NOMO-1 treated with dmso at 0.1 percent for 144 hours (cell line): ENCODE measurements at regions not wholly inside any gene's neighbourhood (a gene's known extent, or its start where the extent isn't known, plus 50 kb on each side); places are given as distances from the start of the nearest gene placed in this dataset.

Experiments used
- DNase-seq: peaks from one replicate; lab custom pipeline; 2025; ENCODE audit not compliant: unreplicated experiment; lab: John Stamatoyannopoulos, UW

GRCh38 chr1:181383695-181384094 lies 99.6 kb upstream of the CACNA1E start:
- no peak for DNase-seq

- DNase-seq: no peak
Observed at GRCh38 chr1:181386340-181386739, 97.0 kb upstream of the CACNA1E start.

DNA sequence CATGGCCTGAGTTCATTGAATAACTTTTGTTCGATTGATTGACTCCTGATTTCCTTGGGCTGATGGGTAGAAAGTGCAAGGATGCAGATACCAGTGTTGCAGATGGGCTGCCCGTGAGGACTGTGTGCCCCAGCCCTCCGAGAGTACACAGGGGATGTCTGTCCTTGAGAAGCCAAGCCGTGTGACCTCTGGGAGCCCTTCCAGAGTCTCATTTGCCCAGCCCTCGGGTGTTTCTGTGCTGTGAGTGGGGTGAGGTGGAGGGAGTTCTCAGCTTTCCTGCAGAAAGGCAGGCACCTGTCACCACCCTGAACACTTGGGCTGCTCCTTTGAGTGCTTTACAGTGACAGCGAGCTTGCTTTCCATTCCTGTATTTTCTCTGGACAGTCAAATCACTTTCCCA lies 96.4 kb upstream of the CACNA1E start:
- DNase-seq: no peak

GRCh38 chr1:181387702-181388101 lies 95.6 kb upstream of the CACNA1E start:
- DNase-seq: no peak

- DNase-seq: no peak
Observed at GRCh38 chr1:181390410-181391077, 92.8 kb upstream of the CACNA1E start.

- DNase-seq: no peak
Observed at GRCh38 chr1:181391301-181391900, 91.9 kb upstream of the CACNA1E start.

GRCh38 chr1:181392133-181392532 lies 91.2 kb upstream of the CACNA1E start:
- no peak for DNase-seq

DNA sequence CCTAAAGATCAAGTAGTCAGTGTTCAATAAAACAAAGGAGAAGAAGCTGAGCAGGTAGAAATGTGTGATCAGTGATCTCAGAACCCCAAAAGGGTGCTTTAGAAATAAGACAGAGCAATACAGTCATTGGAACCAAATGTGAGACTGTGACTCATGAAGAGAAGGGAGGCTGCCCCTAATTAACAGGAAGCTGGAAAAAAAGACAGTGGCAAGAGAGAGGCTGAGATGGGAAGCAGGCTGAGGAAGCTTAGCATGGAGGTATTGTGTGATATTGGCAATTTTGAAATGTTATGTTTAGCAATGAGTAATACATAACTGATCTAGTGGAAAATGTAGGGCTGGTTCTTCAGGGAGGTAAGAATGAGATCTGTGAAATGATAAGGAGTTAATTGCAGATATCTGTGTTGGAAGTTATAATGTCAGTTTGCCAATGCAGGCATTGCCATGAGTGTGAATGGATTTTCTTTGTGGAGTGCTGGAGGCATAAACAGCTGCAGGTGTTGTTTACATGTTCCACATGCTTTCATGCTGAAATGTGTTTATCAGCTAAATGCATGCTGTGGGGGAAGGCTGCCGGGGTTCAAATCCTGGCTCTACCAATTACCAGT lies 90.6 kb upstream of the CACNA1E start:
- DNase-seq: no peak

GRCh38 chr1:181394766-181395165 lies 88.6 kb upstream of the CACNA1E start:
- no peak for DNase-seq

DNA sequence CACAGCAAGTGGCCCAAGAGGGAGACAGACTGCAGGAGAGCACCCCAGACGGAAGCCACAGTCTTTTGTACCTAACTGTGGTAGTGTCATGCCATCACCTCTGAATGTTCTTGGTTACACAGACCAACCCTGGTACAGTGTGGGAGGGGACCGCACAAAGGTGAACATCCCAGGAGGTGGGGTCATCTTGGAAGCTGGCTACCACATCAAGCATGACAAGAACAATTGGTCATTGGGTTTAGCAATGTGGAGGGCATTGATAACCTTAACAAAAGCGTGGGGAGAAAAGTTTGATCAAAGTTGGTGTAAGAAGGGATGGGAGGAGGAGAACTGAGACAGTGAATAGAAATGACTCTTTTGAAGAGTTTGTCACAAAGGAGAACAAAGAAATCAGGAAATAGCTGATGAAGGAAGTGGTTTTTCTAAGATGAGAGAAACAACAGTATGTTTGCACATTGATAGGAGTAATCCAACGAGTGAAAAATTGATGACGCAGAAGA lies 87.1 kb upstream of the CACNA1E start:
- no peak for DNase-seq

- DNase-seq: no peak
Observed at GRCh38 chr1:181396811-181397210, 86.5 kb upstream of the CACNA1E start.

DNA sequence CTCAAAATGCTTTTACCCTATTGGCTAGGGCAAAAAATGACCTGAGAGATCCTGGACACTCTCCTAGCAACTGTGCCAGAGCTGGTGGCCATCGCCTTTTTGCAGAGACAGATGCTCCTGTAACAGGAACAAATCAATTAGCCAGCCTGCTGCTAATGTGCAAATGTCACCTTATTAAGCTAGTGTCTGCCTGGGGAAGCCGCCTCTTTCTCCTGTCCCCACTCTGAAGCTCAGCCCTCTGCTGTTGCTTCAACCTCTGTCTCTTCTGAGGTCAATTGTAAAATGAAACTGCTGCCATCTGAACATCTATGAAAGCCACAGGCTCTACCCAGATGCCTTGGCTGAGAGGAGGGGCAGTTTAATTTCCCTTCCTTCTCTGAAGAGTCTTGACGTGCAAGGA lies 85.5 kb upstream of the CACNA1E start:
- peak; percentile 55 for DNase-seq

GRCh38 chr1:181398544-181398943 lies 84.8 kb upstream of the CACNA1E start:
- DNase-seq: no peak

GRCh38 chr1:181405584-181405983 lies 77.7 kb upstream of the CACNA1E start:
- DNase-seq: no peak

DNA sequence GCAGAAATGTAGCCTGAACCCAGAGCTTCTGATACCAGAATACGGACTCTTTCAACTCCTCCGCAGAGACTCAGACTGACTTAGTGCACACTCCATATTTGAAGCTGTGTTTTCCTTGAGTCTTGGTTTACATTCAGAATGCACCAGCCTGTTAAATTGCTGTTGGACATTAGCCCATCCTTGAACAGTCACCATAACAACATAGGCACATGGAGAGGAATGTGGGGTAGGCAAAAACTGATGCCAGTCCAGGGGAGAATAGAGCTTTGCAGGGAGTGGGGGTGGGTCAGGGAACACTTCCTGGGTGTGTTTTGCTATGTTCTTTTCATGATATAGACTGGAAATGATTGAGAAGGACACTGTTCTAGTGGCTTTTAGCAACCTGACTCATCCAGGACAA lies 76.3 kb upstream of the CACNA1E start:
- DNase-seq: no peak

- DNase-seq: no peak
Observed at GRCh38 chr1:181409981-181410380, 73.3 kb upstream of the CACNA1E start.

- no peak for DNase-seq
Observed at GRCh38 chr1:181412746-181413145, 70.6 kb upstream of the CACNA1E start.

GRCh38 chr1:181413195-181413815 lies 70.0 kb upstream of the CACNA1E start:
- DNase-seq: no peak

DNA sequence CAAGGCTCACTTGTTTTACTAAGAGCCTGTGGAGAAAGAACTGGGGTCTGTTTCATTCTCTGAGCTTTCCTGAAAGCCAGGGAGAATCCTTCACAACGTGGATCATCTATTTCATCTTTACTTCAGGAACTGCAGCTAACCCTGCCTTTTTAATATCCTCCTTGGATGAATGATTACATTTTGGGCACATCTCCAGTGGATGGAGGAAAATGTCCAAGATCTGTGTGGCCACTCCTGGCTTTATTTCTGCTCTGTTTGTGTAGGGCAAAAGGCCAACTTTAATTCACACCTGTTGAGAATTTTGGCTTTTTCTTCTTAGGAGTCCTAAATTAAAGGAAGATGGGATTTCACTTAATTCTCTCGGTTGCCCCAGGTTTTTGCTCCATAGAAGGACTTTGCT lies 69.5 kb upstream of the CACNA1E start:
- no peak for DNase-seq

- DNase-seq: no peak
Observed at GRCh38 chr1:181416268-181416860, 67.0 kb upstream of the CACNA1E start.

GRCh38 chr1:181417915-181418314 lies 65.4 kb upstream of the CACNA1E start:
- DNase-seq: no peak
